ENCODE measurements at regions not wholly inside any gene's neighbourhood (a gene's known extent, or its start where the extent isn't known, plus 50 kb on each side); places are given as distances from the start of the nearest gene placed in this dataset.

DNA sequence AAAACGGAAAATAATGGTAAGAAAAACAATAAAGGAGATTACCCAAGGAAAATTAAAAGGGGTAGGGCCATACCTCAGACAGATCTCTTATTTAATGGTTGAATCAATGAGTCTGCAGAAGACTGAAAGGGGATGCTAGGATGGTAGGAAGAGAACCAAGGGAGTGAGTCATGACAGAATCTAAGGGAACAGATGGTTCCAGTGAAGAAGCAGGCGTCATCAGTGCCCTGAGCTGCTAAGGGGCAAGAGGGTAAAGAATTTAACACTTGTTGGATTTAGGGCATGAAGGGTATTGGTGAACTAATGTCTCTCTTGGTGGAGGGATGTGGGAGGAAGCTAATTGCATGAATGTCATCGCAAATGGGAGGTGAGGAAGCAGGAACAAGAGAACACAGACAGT is 329.2 kb upstream of the TSHZ3 start (continued):
- TF ChIP-seq, protein P1, sequence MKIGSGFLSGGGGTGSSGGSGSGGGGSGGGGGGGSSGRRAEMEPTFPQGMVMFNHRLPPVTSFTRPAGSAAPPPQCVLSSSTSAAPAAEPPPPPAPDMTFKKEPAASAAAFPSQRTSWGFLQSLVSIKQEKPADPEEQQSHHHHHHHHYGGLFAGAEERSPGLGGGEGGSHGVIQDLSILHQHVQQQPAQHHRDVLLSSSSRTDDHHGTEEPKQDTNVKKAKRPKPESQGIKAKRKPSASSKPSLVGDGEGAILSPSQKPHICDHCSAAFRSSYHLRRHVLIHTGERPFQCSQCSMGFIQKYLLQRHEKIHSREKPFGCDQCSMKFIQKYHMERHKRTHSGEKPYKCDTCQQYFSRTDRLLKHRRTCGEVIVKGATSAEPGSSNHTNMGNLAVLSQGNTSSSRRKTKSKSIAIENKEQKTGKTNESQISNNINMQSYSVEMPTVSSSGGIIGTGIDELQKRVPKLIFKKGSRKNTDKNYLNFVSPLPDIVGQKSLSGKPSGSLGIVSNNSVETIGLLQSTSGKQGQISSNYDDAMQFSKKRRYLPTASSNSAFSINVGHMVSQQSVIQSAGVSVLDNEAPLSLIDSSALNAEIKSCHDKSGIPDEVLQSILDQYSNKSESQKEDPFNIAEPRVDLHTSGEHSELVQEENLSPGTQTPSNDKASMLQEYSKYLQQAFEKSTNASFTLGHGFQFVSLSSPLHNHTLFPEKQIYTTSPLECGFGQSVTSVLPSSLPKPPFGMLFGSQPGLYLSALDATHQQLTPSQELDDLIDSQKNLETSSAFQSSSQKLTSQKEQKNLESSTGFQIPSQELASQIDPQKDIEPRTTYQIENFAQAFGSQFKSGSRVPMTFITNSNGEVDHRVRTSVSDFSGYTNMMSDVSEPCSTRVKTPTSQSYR (CRISPR knock-in tag; IDR thresholded peaks at IDR 0.05; ENCODE audit: borderline replicate concordance): no peak
- TF ChIP-seq, protein P2, sequence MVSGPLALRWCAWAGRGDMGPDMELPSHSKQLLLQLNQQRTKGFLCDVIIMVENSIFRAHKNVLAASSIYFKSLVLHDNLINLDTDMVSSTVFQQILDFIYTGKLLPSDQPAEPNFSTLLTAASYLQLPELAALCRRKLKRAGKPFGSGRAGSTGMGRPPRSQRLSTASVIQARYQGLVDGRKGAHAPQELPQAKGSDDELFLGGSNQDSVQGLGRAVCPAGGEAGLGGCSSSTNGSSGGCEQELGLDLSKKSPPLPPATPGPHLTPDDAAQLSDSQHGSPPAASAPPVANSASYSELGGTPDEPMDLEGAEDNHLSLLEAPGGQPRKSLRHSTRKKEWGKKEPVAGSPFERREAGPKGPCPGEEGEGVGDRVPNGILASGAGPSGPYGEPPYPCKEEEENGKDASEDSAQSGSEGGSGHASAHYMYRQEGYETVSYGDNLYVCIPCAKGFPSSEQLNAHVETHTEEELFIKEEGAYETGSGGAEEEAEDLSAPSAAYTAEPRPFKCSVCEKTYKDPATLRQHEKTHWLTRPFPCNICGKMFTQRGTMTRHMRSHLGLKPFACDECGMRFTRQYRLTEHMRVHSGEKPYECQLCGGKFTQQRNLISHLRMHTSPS (CRISPR knock-in tag; IDR thresholded peaks at IDR 0.05; ENCODE audit: low read depth): no peak
- TF ChIP-seq ZNF737 (CRISPR knock-in tag; IDR thresholded peaks at IDR 0.05; ENCODE audit: borderline replicate concordance) (no peak), HOXD1 (CRISPR knock-in tag; IDR thresholded peaks at IDR 0.05) (no peak), SNAI1 (CRISPR knock-in tag; IDR thresholded peaks at IDR 0.05; ENCODE audit: borderline replicate concordance) (no peak), ZSCAN30 (CRISPR knock-in tag; IDR thresholded peaks at IDR 0.05) (no peak), CENPT (CRISPR knock-in tag; IDR thresholded peaks at IDR 0.05; ENCODE audit: low read depth) (no peak), ZMYM4 (CRISPR knock-in tag; IDR thresholded peaks at IDR 0.05) (no peak), CCDC6 (CRISPR knock-in tag; IDR thresholded peaks at IDR 0.05) (no peak)
- TF ChIP-seq, protein P3, sequence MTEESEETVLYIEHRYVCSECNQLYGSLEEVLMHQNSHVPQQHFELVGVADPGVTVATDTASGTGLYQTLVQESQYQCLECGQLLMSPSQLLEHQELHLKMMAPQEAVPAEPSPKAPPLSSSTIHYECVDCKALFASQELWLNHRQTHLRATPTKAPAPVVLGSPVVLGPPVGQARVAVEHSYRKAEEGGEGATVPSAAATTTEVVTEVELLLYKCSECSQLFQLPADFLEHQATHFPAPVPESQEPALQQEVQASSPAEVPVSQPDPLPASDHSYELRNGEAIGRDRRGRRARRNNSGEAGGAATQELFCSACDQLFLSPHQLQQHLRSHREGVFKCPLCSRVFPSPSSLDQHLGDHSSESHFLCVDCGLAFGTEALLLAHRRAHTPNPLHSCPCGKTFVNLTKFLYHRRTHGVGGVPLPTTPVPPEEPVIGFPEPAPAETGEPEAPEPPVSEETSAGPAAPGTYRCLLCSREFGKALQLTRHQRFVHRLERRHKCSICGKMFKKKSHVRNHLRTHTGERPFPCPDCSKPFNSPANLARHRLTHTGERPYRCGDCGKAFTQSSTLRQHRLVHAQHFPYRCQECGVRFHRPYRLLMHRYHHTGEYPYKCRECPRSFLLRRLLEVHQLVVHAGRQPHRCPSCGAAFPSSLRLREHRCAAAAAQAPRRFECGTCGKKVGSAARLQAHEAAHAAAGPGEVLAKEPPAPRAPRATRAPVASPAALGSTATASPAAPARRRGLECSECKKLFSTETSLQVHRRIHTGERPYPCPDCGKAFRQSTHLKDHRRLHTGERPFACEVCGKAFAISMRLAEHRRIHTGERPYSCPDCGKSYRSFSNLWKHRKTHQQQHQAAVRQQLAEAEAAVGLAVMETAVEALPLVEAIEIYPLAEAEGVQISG (CRISPR knock-in tag; IDR thresholded peaks at IDR 0.05): no peak
- TF ChIP-seq, protein P4, sequence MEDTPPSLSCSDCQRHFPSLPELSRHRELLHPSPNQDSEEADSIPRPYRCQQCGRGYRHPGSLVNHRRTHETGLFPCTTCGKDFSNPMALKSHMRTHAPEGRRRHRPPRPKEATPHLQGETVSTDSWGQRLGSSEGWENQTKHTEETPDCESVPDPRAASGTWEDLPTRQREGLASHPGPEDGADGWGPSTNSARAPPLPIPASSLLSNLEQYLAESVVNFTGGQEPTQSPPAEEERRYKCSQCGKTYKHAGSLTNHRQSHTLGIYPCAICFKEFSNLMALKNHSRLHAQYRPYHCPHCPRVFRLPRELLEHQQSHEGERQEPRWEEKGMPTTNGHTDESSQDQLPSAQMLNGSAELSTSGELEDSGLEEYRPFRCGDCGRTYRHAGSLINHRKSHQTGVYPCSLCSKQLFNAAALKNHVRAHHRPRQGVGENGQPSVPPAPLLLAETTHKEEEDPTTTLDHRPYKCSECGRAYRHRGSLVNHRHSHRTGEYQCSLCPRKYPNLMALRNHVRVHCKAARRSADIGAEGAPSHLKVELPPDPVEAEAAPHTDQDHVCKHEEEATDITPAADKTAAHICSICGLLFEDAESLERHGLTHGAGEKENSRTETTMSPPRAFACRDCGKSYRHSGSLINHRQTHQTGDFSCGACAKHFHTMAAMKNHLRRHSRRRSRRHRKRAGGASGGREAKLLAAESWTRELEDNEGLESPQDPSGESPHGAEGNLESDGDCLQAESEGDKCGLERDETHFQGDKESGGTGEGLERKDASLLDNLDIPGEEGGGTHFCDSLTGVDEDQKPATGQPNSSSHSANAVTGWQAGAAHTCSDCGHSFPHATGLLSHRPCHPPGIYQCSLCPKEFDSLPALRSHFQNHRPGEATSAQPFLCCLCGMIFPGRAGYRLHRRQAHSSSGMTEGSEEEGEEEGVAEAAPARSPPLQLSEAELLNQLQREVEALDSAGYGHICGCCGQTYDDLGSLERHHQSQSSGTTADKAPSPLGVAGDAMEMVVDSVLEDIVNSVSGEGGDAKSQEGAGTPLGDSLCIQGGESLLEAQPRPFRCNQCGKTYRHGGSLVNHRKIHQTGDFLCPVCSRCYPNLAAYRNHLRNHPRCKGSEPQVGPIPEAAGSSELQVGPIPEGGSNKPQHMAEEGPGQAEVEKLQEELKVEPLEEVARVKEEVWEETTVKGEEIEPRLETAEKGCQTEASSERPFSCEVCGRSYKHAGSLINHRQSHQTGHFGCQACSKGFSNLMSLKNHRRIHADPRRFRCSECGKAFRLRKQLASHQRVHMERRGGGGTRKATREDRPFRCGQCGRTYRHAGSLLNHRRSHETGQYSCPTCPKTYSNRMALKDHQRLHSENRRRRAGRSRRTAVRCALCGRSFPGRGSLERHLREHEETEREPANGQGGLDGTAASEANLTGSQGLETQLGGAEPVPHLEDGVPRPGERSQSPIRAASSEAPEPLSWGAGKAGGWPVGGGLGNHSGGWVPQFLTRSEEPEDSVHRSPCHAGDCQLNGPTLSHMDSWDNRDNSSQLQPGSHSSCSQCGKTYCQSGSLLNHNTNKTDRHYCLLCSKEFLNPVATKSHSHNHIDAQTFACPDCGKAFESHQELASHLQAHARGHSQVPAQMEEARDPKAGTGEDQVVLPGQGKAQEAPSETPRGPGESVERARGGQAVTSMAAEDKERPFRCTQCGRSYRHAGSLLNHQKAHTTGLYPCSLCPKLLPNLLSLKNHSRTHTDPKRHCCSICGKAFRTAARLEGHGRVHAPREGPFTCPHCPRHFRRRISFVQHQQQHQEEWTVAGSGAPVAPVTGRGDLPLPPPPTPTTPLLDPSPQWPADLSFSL (CRISPR knock-in tag; IDR thresholded peaks at IDR 0.05): no peak
- TF ChIP-seq, protein P5, sequence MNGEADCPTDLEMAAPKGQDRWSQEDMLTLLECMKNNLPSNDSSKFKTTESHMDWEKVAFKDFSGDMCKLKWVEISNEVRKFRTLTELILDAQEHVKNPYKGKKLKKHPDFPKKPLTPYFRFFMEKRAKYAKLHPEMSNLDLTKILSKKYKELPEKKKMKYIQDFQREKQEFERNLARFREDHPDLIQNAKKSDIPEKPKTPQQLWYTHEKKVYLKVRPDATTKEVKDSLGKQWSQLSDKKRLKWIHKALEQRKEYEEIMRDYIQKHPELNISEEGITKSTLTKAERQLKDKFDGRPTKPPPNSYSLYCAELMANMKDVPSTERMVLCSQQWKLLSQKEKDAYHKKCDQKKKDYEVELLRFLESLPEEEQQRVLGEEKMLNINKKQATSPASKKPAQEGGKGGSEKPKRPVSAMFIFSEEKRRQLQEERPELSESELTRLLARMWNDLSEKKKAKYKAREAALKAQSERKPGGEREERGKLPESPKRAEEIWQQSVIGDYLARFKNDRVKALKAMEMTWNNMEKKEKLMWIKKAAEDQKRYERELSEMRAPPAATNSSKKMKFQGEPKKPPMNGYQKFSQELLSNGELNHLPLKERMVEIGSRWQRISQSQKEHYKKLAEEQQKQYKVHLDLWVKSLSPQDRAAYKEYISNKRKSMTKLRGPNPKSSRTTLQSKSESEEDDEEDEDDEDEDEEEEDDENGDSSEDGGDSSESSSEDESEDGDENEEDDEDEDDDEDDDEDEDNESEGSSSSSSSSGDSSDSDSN (CRISPR knock-in tag; IDR thresholded peaks at IDR 0.05): no peak

All from HepG2 (cell line).